CD4-positive, alpha-beta T cell (primary cell): ENCODE measurements at regions not wholly inside any gene's neighbourhood (a gene's known extent, or its start where the extent isn't known, plus 50 kb on each side); places are given as distances from the start of the nearest gene placed in this dataset.

Source experiments
- ATAC-seq: fragments of 200-7000 bp; cut with Tn5 transposase; one replicate; pipeline ENCODE4 v1.10.0; 2022; ENCODE audit warnings: mild to moderate bottlenecking; ENCODE audit not compliant: poor library complexity
- CTCF ChIA-PET: fragments of 350-600 bp; sonication (Branson Sonifier 250); formaldehyde crosslinking; loops from one replicate; lab custom pipeline; 2021; ENCODE audit warnings: antibody characterized with exemption, inconsistent platforms; lab: Charles Lee
- POLR2A ChIA-PET: fragments of 350-600 bp; sonication (Branson Sonifier 250); formaldehyde crosslinking; loops from one replicate; lab custom pipeline; 2021; ENCODE audit warnings: antibody characterized with exemption, inconsistent platforms; lab: Charles Lee
- DNase-seq, 14 experiments: peaks; one replicate each; pipeline ENCODE4 v3.0.0-alpha.2; 2013 to 2020; ENCODE audit warnings: mixed read lengths in 2 of 14
- H3K27ac ChIP-seq, 2 donors: one replicate each; pipeline versions ENCODE4 v1.5.1 to v1.7.0; 2013; ENCODE audit warnings: low read length in 2 of 2, low read depth in 1 of 2, mild to moderate bottlenecking in 1 of 2
- H3K27me3 ChIP-seq, 2 experiments: 1 replicate in 1 of 2; 2 replicates in 1 of 2; pipeline versions ENCODE4 v1.6.1 to v1.7.0; 2013; ENCODE audit warnings: low read length in 2 of 2, control low read depth in 1 of 2, mild to moderate bottlenecking in 1 of 2, moderate library complexity in 1 of 2; ENCODE audit not compliant: insufficient read depth in 2 of 2, control insufficient read depth in 1 of 2
- H3K36me3 ChIP-seq: one replicate; pipeline ENCODE4 v1.6.1; 2013; ENCODE audit warnings: low read length, control low read depth; ENCODE audit not compliant: insufficient read depth
- H3K4me1 ChIP-seq: one replicate; pipeline ENCODE4 v1.6.1; 2013; ENCODE audit warnings: low read length, control low read depth; ENCODE audit not compliant: insufficient read depth
- H3K4me3 ChIP-seq: one replicate; pipeline ENCODE4 v1.5.1; 2013; ENCODE audit warnings: mild to moderate bottlenecking, low read length, moderate library complexity
- H3K9me3 ChIP-seq, 2 experiments: 1 replicate in 1 of 2; 2 replicates in 1 of 2; pipeline versions ENCODE4 v1.6.1 to v1.7.0; 2013; ENCODE audit warnings: low read length in 2 of 2, mild to moderate bottlenecking in 2 of 2, control low read depth in 1 of 2, moderate library complexity in 1 of 2; ENCODE audit not compliant: control insufficient read depth in 1 of 2, insufficient read depth in 1 of 2
- H3K27ac Mint-ChIP-seq: one replicate; pipeline ENCODE4 v1.8.0; 2020; ENCODE audit warnings: mixed read lengths
- H3K27me3 Mint-ChIP-seq: one replicate; pipeline ENCODE4 v1.8.0; 2021; ENCODE audit warnings: mixed read lengths
- H3K36me3 Mint-ChIP-seq: one replicate; pipeline ENCODE4 v1.8.0; 2021; ENCODE audit warnings: low read depth, mixed read lengths
- H3K4me1 Mint-ChIP-seq: one replicate; pipeline ENCODE4 v1.8.0; 2021; ENCODE audit warnings: low read depth, mixed read lengths
- H3K4me3 Mint-ChIP-seq: one replicate; pipeline ENCODE4 v1.8.0; 2020; ENCODE audit warnings: mild to moderate bottlenecking, mixed read lengths
- H3K9me3 Mint-ChIP-seq: one replicate; pipeline ENCODE4 v1.8.0; 2020; ENCODE audit warnings: mixed read lengths
- CTCF ChIP-seq: fragments of 200-600 bp; IDR thresholded peaks from one replicate; pipeline ENCODE4 v1.8.0; 2022; ENCODE audit warnings: antibody characterized with exemption, mild to moderate bottlenecking
- intact Hi-C, 2 experiments: fragments of 100-400 bp; cut with DNase I in 1 of 2; cut with micrococcal nuclease in 1 of 2; formaldehyde crosslinking; loops; one replicate each; pipeline versions ENCODE4 v1.15.1 to v1.9.0; 2023 to 2025; cut with DNase I, micrococcal nuclease

- POLR2A ChIA-PET = no interaction called here
- TF ChIP-seq CTCF = no peak
- CTCF ChIA-PET = no interaction called here
- Mint-ChIP-seq H3K9me3 (no peaks in the 10 kb centered on the region), H3K27me3 (peaks cover 5% of the 10 kb centered on the region), H3K4me3 (no peak overlapping the region), H3K27ac (no peak overlapping the region), H3K36me3 (no peaks in the 10 kb centered on the region), H3K4me1 (no peaks in the 10 kb centered on the region)
- H3K27me3 ChIP-seq = no peaks in the 10 kb centered on the region
- no peak for ATAC-seq
- H3K9me3 ChIP-seq = no peaks in the 10 kb centered on the region
- no peaks in the 10 kb centered on the region for H3K36me3 ChIP-seq
- intact Hi-C loops = no loop called here
- H3K4me3 ChIP-seq = no peak overlapping the region
- DNase-seq = no peak
- no peaks in the 10 kb centered on the region for H3K4me1 ChIP-seq
- no peak overlapping the region for H3K27ac ChIP-seq
These were observed 75.5 kb downstream of the CD164 start for GRCh38 chr6:109306733-109307132.

- ATAC-seq (no peak), DNase-seq (no peak)
- no peak overlapping the region for H3K4me3 ChIP-seq
- H3K9me3 ChIP-seq = no peaks in the 10 kb centered on the region
- CTCF ChIA-PET = interaction anchor here (1.6 kb wide), 1 partner anchor 11 kb away, joined by 4 read pairs; no protein-coding TSS in a partner anchor
- Mint-ChIP-seq H3K9me3 (no peaks in the 10 kb centered on the region), H3K36me3 (no peaks in the 10 kb centered on the region), H3K4me3 (no peak overlapping the region), H3K4me1 (no peaks in the 10 kb centered on the region), H3K27ac (no peak overlapping the region), H3K27me3 (peaks cover 5% of the 10 kb centered on the region)
- intact Hi-C loops = no loop called here
- H3K36me3 ChIP-seq = no peaks in the 10 kb centered on the region
- no peaks in the 10 kb centered on the region for H3K27me3 ChIP-seq
- H3K27ac ChIP-seq = no peak overlapping the region
- no peaks in the 10 kb centered on the region for H3K4me1 ChIP-seq
- no peak for TF ChIP-seq CTCF
- POLR2A ChIA-PET = no interaction called here
These were observed 77.2 kb downstream of the CD164 start for GRCh38 chr6:109305028-109305427.

- Histone ChIP-seq H3K27ac (no peak overlapping the region), H3K36me3 (no peaks in the 10 kb centered on the region), H3K9me3 (no peaks in the 10 kb centered on the region), H3K27me3 (no peaks in the 10 kb centered on the region), H3K4me1 (no peaks in the 10 kb centered on the region), H3K4me3 (no peak overlapping the region)
- CTCF ChIA-PET = interaction anchor here (1.6 kb wide), 1 partner anchor 12 kb away, joined by 4 read pairs; no protein-coding TSS in a partner anchor
- no peak overlapping the region for H3K4me3 Mint-ChIP-seq
- no peaks in the 10 kb centered on the region for H3K36me3 Mint-ChIP-seq
- H3K27me3 Mint-ChIP-seq = peaks cover 5% of the 10 kb centered on the region
- intact Hi-C loops = no loop called here
- H3K4me1 Mint-ChIP-seq = no peaks in the 10 kb centered on the region
- H3K9me3 Mint-ChIP-seq = no peaks in the 10 kb centered on the region
- no peak for DNase-seq
- no peak overlapping the region for H3K27ac Mint-ChIP-seq
- POLR2A ChIA-PET = no interaction called here
- no peak for TF ChIP-seq CTCF
- ATAC-seq = no peak
These were observed 77.8 kb downstream of the CD164 start for GRCh38 chr6:109304284-109305015.
